ENCODE measurements at regions not wholly inside any gene's neighbourhood (a gene's known extent, or its start where the extent isn't known, plus 50 kb on each side); places are given as distances from the start of the nearest gene placed in this dataset.

GRCh38 chr11:8858808-8859207 is 52.2 kb upstream of the AKIP1 start:
- TF ChIP-seq CTCF (IDR thresholded peaks at IDR 0.05; ENCODE audit: low read depth, low read length, poor library complexity, severe bottlenecking) = no peak
- no peak for TF ChIP-seq EZH2phosphoT487 (IDR thresholded peaks at IDR 0.05; ENCODE audit: borderline replicate concordance, low read length)
- no peak overlapping the region for H3K4me3 ChIP-seq (ENCODE audit: low read length)
- no peaks in the 10 kb centered on the region for H4K20me1 ChIP-seq (ENCODE audit: control insufficient read depth, insufficient read depth, low read depth, low read length)
- H3K9me3 ChIP-seq (ENCODE audit: control insufficient read depth, insufficient read depth, low read length) = no peaks in the 10 kb centered on the region
- no peaks in the 10 kb centered on the region for H3K9me2 ChIP-seq (replicated peaks; ENCODE audit: control insufficient read depth, low read length)
- H3F3A ChIP-seq (ENCODE audit: control insufficient read depth, insufficient read depth) = no peaks in the 10 kb centered on the region
- H3K4me1 ChIP-seq (ENCODE audit: control insufficient read depth, low read length) = no peaks in the 10 kb centered on the region
- H3K79me2 ChIP-seq (ENCODE audit: control insufficient read depth, low read length) = no peaks in the 10 kb centered on the region
- no peaks in the 10 kb centered on the region for H3K36me3 ChIP-seq (ENCODE audit: control insufficient read depth, low read length)
- no peaks in the 10 kb centered on the region for H3K27me3 ChIP-seq (ENCODE audit: control insufficient read depth, low read length)
- no peak overlapping the region for H3K4me2 ChIP-seq (ENCODE audit: low read length)
- no peak overlapping the region for H3K27ac ChIP-seq (ENCODE audit: low read depth, low read length)
